Liver (tissue), 3 donors: ENCODE measurements at regions not wholly inside any gene's neighbourhood (a gene's known extent, or its start where the extent isn't known, plus 50 kb on each side); places are given as distances from the start of the nearest gene placed in this dataset.

Experiments used
- EGR1 ChIP-seq, 2 donors: IDR thresholded peaks; 2 replicates each; pipeline ENCODE4 v1.6.1; 2016 to 2018; ENCODE audit warnings: antibody characterized with exemption in 2 of 2, low read depth in 2 of 2
- GABPA ChIP-seq, 2 donors: IDR thresholded peaks in 1 of 2; conservative IDR thresholded peaks in 1 of 2; 2 replicates each; pipeline ENCODE4 v1.6.1; 2016; ENCODE audit warnings: antibody characterized with exemption in 2 of 2, mild to moderate bottlenecking in 1 of 2, moderate library complexity in 1 of 2
- RAD21 ChIP-seq, 2 donors: IDR thresholded peaks; 2 replicates each; pipeline ENCODE4 v1.6.1; 2016; ENCODE audit warnings: antibody characterized with exemption in 2 of 2, mild to moderate bottlenecking in 2 of 2
- TAF1 ChIP-seq: conservative IDR thresholded peaks from 2 replicates; pipeline ENCODE4 v1.6.1; 2016; ENCODE audit warnings: antibody characterized with exemption, mild to moderate bottlenecking
- YY1 ChIP-seq: IDR thresholded peaks from 2 replicates; pipeline ENCODE4 v1.6.1; 2016; ENCODE audit warnings: antibody characterized with exemption, mild to moderate bottlenecking
- TF ChIP-seq, protein P1 (sequence below): fragments of 150-350 bp; IDR thresholded peaks from 2 replicates; pipeline ENCODE4 v1.5.1; 2017; ENCODE audit warnings: improper control_type of control experiment, low read depth, low read length; ENCODE audit not compliant: missing input control
- TF ChIP-seq, protein P2 (sequence below): IDR thresholded peaks from 2 replicates; pipeline ENCODE4 v1.6.1; 2016; ENCODE audit warnings: antibody characterized with exemption
- TF ChIP-seq, protein P3 (sequence below): IDR thresholded peaks from 2 replicates; pipeline ENCODE4 v1.6.1; 2016; ENCODE audit warnings: antibody characterized with exemption, mild to moderate bottlenecking
- TF ChIP-seq, protein P4 (sequence below): IDR thresholded peaks from 2 replicates; pipeline ENCODE4 v1.6.1; 2016; ENCODE audit warnings: antibody characterized with exemption
- donor health status: healthy.
- donor health status: healthy.

DNA sequence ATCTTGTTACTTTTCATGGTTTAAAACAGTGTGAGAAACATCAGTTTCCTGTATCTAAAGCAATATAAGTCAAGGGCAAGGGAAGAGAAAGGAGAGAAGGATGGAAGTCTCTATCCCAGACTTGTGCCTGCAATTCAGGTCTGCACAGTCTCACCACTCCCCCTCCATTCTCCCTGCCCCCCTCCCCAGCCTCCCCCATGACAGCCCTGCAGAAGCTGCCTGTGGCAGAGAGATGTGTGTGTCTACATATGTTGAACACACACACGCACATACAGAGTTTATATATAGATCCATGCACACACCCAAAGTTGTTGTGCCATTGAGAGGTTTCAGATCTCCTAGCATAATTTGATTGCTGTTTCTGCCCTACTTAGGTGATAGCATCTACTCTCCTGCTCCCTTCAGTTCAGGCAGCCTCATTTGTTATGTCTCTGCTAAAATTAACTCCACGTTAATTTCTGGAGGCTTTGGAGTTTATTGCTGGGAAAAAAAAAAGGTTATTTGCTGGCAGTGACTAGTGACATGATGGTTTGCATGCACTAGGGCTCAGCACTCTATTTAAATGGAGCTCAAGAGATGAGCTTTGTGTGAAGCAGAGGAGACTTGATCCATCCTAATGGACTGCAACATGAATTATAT, 124.9 kb upstream of the SMYD2 start:
- TF ChIP-seq RAD21 (IDR thresholded peaks at IDR 0.05) = no peak
- TF ChIP-seq, protein P1, sequence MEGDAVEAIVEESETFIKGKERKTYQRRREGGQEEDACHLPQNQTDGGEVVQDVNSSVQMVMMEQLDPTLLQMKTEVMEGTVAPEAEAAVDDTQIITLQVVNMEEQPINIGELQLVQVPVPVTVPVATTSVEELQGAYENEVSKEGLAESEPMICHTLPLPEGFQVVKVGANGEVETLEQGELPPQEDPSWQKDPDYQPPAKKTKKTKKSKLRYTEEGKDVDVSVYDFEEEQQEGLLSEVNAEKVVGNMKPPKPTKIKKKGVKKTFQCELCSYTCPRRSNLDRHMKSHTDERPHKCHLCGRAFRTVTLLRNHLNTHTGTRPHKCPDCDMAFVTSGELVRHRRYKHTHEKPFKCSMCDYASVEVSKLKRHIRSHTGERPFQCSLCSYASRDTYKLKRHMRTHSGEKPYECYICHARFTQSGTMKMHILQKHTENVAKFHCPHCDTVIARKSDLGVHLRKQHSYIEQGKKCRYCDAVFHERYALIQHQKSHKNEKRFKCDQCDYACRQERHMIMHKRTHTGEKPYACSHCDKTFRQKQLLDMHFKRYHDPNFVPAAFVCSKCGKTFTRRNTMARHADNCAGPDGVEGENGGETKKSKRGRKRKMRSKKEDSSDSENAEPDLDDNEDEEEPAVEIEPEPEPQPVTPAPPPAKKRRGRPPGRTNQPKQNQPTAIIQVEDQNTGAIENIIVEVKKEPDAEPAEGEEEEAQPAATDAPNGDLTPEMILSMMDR = no peak
- TF ChIP-seq EGR1 (IDR thresholded peaks at IDR 0.05; ENCODE audit: low read depth in 2 of 2) = no peak
- no peak for TF ChIP-seq YY1
- no peak for TF ChIP-seq GABPA (IDR thresholded peaks at IDR 0.05 in 1 of 2, conservative IDR thresholded peaks at IDR 0.05 in 1 of 2)
- TF ChIP-seq, protein P2, sequence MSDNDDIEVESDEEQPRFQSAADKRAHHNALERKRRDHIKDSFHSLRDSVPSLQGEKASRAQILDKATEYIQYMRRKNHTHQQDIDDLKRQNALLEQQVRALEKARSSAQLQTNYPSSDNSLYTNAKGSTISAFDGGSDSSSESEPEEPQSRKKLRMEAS = no peak
- TF ChIP-seq TAF1 = no peak
- TF ChIP-seq, protein P3, sequence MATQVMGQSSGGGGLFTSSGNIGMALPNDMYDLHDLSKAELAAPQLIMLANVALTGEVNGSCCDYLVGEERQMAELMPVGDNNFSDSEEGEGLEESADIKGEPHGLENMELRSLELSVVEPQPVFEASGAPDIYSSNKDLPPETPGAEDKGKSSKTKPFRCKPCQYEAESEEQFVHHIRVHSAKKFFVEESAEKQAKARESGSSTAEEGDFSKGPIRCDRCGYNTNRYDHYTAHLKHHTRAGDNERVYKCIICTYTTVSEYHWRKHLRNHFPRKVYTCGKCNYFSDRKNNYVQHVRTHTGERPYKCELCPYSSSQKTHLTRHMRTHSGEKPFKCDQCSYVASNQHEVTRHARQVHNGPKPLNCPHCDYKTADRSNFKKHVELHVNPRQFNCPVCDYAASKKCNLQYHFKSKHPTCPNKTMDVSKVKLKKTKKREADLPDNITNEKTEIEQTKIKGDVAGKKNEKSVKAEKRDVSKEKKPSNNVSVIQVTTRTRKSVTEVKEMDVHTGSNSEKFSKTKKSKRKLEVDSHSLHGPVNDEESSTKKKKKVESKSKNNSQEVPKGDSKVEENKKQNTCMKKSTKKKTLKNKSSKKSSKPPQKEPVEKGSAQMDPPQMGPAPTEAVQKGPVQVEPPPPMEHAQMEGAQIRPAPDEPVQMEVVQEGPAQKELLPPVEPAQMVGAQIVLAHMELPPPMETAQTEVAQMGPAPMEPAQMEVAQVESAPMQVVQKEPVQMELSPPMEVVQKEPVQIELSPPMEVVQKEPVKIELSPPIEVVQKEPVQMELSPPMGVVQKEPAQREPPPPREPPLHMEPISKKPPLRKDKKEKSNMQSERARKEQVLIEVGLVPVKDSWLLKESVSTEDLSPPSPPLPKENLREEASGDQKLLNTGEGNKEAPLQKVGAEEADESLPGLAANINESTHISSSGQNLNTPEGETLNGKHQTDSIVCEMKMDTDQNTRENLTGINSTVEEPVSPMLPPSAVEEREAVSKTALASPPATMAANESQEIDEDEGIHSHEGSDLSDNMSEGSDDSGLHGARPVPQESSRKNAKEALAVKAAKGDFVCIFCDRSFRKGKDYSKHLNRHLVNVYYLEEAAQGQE = no peak
- TF ChIP-seq, protein P4, sequence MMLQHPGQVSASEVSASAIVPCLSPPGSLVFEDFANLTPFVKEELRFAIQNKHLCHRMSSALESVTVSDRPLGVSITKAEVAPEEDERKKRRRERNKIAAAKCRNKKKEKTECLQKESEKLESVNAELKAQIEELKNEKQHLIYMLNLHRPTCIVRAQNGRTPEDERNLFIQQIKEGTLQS = no peak
